HG02610 (cell line): ENCODE measurements at regions not wholly inside any gene's neighbourhood (a gene's known extent, or its start where the extent isn't known, plus 50 kb on each side); places are given as distances from the start of the nearest gene placed in this dataset.
"Not testable (repeated sequence)": the region's sequence is repeated elsewhere in the genome, so short reads cannot be mapped to it uniquely, and the experiment has no call there.

Source experiments
- ATAC-seq: cut with Tn5 transposase; IDR thresholded peaks from one replicate; pipeline ENCODE4 v1.9.1; 2021; ENCODE audit warnings: mild to moderate bottlenecking, moderate library complexity; ENCODE audit not compliant: unreplicated experiment

DNA sequence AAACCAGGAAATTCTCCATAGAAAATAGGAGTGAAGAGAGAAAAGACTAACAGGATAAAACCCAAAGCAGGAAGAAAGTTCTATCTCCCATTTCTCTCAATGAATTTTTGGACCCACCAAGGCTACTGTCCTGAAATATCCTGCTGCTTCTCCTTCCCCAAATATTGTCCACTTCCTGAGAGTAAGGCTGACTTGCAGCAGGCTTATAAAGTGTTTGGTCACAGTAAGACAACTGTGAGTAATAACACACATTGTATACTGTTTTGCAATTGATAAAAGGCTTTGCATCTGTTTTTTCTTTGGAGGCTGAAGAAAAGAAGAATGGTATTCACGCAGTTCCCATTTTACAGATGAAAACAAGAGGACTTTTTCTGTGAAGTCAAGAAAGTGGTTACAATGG is 52.8 kb downstream of the FOXD4L6 start:
- peak; percentile 34 for ATAC-seq

DNA sequence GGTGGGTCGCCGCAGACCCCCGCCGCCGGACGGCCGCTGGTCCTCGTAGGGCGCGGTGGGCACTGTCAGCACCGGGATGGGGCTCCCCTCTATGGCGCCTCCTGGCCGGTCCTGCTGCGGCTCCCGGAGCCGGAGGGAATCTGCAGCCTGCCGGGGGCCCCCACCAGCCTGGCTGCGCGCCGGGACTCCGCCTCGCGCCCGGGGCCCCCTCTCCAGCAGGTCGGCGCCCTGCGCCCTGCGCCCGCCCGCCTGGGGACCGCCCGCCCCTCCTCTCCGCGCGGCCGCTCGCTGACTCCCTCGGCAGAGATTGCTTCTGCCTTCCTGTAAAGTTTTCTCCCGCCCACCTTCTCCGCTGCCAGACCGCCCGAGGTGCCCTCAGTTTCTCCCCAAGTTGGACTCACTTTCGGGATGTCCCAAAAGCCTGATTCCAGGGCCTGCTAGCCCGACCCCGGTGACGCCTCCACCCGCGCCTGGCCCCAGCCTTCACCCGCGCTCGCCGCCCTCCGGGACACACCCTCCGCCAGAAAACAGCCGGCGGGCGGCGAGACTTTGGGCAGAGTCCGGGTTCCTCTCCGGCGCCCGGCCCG is 54.0 kb downstream of the FOXD4L6 start:
- peak; percentile 50 for ATAC-seq

DNA sequence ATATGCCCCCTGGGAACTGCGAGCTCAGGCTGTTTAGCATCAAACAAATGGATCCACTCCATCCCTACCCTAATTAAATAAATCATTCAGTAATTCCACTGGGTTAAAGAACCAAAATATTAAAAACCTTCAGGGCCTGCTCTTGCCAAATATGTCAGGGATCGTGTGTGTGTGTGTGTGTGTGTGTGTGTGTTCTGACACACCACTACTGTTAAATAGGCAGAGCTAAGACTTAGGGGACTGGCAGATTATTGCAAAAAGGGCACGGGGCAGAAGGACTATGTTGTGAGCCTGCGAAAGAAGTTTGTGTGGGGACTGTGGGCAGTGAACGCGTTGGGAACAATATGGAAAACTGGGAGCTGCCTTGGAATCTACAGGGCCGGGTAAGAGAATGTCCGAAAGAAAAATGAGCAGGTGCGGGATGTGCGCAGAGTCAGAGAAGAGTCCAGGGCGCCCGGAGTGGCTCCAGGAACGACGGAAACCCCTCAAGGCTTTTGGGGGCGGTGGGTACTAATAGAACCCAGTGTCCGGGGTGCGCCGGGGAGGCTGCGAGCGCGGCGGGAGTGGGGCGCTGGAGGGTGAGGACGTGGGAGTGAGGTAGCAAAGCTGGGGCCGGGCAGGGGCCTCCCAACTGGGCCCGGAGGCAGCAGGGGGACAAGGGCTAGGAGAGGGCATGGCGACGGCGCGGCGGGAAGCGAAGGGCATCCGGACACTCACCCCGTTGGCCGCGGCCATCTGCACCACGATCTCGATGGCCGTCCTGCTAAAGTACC is 54.8 kb downstream of the FOXD4L6 start:
- ATAC-seq: not testable (repeated sequence)

DNA sequence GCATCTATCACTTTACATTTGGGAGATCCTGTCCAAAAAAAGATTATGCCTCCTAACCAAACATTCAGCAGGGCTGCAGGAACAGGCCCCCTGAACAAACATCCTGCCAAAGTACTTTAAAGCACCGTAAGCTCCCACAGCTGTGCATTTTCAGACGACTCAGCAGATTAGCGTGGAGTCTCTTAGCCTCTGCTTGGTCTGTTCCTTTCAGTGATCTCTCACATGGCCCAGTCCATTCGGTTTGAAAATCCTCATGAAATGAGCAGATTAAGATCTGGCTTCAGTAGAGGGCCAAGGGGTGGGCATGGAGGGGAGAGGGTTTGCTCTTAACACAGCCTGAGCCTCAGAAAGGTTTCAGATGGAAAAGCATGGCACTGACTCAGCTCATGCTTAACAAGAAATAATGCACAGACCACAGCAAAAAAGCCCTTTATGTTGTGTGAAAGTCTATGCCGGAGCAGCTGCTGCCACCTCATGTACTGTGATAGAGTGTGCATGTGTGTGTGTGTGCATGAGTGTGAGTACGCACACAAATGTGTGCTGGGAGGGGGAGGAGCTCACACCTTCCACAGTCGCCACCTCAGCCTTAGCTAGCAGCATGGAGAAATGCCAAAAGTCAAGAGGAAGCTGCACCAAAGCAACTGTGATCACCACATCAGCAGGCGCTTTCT is 64.2 kb downstream of the FOXD4L6 start:
- ATAC-seq: peak; percentile 80

DNA sequence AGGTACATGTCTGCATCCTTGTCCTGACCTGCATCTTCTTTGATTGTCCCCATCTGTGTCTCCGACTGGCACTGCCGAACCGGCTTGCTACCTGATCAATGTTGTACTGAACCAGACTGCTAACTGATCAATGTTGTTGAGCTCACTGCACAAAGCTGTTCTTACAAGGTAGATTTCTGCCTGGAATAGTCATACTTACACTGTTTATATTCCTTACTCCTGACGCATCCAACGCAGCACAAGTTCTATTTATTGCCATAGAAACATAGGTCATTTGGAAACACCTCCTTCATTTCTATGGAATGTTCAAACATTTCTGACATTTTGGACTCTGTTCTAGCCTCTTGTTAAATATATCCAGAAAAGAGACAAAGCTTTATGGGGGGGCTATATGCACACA is 65.2 kb downstream of the FOXD4L6 start:
- ATAC-seq: not testable (repeated sequence)

DNA sequence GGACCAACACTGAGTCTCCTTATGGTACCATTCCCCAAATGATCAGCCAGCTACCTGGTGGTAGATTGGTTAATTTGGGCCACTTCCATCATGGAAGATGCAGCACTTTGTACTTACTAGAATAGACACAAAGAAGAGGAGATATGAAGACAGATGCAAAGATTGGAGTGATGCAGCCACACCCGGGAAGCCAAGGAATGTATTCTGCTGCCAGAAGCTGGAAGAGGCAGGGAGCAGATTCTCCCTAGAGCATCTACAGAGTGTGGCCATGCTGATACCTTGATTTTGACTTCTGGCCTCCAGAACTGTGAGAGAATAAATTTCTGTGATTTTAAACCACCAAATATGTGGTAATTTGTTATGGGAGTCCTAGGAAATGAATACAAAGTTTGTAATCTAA is 68.9 kb downstream of the FOXD4L6 start:
- ATAC-seq: not testable (repeated sequence)

DNA sequence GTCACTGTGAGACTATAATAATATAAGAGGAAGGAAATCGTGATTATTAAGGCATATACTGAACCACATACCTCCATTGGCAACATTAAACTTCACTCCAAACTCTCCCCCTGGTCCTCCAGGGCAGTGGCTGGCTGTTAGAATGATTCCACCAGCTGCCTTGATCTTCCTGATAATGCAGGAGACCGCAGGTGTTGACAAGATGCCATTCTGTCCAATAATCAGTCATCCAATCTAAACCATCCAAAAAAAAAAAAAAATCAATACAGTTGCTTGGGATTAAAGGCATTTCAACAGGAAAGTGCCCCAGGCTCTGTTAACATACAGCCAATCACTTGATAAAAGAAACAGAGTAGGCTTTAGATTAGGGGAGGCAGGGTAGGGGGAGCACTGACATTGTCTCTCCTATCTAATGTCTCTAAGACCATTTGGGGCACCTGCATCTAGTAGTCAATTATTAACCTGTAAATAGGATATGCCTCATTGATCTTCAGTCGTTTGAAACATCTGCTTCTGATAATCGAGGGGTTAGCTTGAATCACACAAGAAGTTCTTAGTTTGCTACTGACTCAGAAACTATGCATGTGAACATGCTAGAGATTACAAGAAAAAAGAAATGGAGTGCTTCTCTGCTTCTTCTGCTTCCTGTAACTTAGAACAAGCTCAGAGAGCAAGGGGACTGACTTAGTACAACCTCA is 74.7 kb downstream of the FOXD4L6 start:
- ATAC-seq: peak; percentile 46

DNA sequence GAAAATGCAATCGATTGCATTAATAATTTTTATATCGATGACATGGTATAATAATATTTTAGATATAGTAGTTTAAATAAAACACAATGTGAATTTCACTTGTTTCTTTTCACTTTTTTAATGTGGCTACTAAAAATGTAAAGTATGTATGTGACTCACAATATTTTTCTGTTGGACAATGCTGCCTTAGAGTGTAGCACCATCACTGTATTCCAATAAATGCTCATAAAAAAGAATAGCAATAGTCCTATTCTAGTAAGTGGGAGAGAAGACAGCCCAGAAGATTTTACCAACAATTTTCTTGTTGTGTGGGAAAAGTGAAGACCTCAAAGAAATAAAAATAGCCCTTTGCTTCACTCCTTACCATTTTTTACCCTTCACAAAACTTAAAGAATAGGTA is 79.8 kb downstream of the FOXD4L6 start:
- not testable (repeated sequence) for ATAC-seq

DNA sequence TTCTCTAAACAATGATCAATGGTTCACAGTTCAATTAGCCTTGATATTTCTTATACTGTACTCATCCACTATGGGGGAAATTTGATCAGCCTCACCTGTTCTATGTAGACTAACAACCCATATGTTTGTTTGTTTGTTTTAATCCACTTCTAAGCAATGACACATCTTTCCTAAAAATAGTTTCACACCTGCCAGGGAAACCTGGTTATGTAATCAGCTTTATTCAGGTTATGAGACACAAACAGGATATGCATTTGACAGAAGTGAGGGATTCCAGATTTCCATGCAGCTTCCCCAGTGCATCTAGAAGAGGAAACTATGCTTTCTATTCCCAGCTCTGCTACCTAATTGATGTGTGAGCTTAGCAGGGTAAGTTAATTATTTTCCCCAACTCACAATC is 80.7 kb downstream of the FOXD4L6 start:
- ATAC-seq: not testable (repeated sequence)

DNA sequence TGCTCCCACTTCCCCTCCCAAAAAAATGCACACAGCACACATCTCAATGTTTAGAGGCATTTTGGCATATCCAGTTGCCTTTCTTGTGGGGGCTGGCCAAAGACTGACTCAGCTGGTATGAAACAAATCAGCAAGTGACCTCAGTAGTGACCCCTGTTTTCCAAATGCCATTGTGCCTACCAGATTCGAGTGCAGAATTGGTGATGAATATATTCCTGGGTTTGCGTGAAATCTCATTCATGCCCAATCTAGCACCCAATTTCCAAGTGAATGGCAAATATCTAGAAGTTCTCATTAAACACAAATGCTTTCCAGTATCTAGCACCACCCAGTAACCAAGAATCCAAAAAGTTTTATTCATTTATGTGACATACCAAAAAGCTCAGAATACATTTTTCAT is 83.6 kb downstream of the FOXD4L6 start:
- not testable (repeated sequence) for ATAC-seq

DNA sequence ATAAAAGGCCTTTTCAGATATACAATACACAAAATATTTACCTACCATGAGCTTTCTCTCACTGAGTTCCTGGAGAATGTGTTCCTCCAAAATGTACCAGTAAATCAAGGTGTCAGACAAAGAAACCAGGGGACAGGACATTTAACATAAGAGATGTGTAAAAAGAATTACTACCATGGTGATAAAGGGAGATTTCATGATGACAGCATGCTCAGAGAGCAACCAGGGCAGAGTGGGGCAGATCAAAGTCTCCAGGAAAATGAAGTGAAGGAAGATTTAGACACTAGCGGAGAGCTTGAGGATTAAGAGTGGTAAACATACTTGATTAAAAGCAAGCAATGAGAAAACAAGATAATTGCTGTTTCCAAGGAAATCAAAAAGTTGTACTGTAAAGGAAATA is 85.0 kb downstream of the FOXD4L6 start:
- not testable (repeated sequence) for ATAC-seq

DNA sequence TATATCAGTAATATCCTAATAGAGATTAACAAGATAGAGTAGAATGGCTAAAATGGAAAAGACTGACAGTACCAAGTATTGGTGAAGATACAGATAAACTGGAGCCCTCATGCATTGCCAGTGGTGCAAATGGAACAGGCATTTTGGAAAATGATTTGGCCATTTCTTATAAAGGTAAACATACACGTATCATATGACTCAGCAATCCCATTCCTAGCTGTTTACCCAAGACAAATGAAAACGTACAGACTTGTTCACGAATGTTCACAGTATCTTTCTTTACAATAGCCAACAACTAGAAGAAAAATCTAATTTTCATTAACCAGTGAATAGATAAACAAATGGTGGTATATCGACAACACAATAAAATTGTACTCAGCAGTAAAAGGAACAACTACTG is 86.4 kb downstream of the FOXD4L6 start:
- not testable (repeated sequence) for ATAC-seq

DNA sequence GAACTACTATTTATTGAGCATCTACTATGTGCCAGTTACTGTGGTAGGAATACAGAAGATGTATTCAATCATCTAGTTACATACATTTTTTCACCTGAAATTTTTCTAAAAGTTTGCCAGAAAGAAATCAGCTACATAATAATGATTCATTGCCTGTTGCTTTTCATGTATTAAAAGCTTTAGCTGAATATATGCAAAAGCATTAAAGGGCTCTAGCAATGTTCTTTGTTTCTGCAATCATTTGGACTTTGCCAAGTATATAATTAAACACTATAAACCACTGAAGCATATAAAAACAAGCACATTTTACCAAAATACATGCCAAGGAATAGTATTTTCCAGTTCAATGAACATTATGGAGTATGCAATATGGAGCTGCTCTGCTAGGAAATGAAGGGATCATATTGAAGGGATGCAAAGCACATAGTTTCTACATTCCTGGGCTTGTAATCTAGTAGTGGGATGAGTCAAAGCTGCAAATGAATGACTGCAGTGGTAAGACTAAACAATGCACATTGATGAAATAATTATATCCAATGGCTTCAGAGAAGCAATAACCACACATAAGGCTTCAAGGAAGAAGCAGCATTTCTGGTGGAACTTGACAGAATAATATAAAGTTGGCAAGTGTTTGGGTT is 87.7 kb downstream of the FOXD4L6 start:
- not testable (repeated sequence) for ATAC-seq

DNA sequence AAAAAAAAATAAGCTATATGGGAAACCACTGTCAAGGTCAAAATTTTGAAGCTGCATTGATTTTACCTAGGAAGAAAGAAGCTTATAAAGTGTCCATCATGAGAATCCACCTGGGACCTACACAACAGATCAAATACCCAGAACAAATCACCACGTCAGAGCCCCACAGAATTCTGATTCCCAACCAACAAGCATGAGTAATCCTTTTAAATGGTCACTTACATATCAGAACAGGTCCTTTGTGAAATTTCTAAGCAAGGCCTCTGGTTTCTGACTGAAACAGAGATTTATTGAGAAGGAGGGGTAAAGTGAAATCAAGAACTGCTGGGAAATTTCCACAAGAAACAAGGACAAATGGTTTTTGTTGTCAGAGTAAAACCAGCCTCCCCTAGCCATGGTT is 93.2 kb downstream of the FOXD4L6 start:
- not testable (repeated sequence) for ATAC-seq

DNA sequence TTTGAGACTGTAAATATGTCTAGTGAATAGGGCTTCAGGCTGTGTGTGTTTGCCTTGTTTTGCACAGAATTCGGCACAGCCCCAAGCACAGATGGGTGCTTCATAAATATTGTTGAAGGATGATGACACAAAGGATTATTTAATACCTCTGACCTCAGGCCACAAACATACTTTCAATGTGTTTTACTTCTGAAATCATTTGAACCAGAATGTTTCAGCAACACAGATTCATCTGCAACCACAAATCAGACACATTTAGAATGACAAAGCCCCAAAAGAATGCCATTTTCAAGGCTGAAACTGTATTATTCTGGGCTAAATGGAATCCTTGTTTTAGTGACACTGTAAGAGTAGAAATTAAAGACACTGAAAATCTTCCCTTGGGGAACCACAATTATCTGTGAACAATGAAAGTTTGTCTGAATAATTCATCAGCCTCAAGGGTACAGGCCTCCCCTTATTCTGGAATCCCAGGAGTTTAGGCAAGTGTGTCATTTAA is 93.7 kb downstream of the FOXD4L6 start:
- not testable (repeated sequence) for ATAC-seq

DNA sequence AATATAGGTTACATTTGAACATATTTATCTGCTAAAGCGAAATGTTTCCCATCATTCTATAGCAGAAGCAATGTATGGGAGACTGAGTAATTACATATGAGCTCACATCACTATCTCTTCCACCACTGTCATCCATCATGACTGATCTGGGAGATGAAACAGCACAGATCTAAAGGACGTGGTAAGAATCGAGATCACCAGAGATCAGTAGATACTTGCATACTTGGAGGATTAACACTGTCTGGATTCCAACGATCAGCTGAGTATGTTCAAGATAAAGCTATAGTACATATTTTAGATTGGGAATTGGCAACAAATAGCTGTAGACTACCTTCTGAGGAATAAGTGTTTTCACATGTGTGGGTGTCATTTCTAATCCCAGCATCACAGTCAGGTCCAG is 94.6 kb downstream of the FOXD4L6 start:
- ATAC-seq: not testable (repeated sequence)

DNA sequence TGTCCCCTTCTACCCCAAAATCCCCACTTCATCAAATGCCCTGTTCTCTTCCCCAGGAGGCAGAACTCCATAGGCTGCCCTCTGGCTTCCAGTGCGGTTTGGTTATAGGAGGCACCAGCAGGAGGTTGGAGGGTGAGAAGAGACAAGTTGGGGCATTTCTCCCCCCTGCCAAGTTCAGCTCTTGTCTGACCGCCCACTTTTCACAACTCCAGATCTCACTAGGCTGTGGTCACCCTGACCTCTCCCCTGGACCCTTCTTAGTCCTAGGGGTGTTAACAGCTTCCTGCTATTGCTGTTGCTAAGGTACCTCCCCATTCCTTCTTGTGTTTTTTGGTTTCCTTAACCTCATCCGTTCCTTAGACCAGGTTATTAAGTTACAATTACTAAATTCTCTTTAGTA is 95.1 kb downstream of the FOXD4L6 start:
- not testable (repeated sequence) for ATAC-seq

DNA sequence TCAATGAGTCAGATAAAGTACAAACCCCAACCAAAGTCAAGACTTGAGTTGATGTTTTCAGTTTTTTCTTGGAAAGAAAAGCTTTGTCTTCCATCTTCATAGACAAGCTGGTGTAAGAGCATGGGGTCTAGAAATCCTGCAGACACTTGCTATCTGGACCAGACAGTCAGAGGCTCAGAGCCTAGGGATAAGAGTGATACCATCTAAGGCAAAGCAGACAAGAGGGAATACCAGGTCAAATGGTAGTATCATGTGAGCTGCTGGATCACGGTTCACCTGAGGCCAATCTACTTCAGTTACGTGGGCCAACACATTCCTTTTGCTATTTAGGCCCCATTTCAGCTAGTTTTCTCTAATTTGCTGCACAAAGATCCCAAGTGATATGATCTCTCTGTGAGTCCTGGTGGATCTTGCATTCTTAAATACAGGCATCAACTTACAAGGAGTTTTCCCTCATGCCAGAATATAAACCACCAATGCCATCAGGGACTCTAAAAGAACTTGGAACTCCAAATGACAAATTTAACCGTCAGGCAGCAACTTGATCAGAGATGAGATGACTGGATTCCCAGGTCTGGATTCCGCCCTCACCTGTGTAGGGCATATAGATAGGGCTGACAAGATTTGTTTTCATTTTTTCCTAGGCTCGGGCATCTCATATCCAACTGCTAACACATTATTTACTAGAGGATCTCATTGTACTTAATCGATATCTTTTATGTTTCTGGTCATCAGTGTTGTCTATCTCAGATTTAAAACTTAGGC is 101.4 kb downstream of the FOXD4L6 start:
- ATAC-seq: not testable (repeated sequence)

DNA sequence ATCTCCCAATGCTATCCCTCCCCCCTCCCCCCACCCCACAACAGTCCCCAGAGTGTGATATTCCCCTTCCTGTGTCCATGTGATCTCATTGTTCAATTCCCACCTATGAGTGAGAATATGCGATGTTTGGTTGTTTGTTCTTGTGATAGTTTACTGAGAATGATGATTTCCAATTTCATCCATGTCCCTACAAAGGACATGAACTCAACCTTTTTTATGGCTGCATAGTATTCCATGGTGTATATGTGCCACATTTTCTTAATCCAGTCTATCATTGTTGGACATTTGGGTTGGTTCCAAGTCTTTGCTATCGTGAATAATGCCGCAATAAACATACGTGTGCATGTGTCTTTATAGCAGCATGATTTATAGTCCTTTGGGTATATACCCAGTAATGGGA is 106.1 kb downstream of the FOXD4L6 start:
- ATAC-seq: not testable (repeated sequence)
